ENCODE measurements at regions not wholly inside any gene's neighbourhood (a gene's known extent, or its start where the extent isn't known, plus 50 kb on each side); places are given as distances from the start of the nearest gene placed in this dataset.

- Histone ChIP-seq H3K27ac (ENCODE audit: low read depth in 2 of 2, low read length in 2 of 2) (peak overlapping the region in 1 of 2 donors; percentile 56), H3K36me3 (ENCODE audit: control insufficient read depth in 2 of 3, insufficient read depth in 3 of 3, low read length in 3 of 3) (no peaks in the 10 kb centered on the region), H3K4me3 (ENCODE audit: low read length in 3 of 3) (no peak overlapping the region), H3K27me3 (ENCODE audit: control insufficient read depth, insufficient read depth, low read length) (no peaks in the 10 kb centered on the region), H3K9ac (ENCODE audit: low read length in 3 of 3) (no peak overlapping the region), H3K9me3 (ENCODE audit: control insufficient read depth in 2 of 3, insufficient read depth in 1 of 3, low read length in 3 of 3) (no peaks in the 10 kb centered on the region), H3K4me1 (ENCODE audit: control insufficient read depth in 2 of 3, insufficient read depth in 2 of 3, low read depth in 1 of 3, low read length in 3 of 3) (peaks cover 0 to 5% (median 3%) of the 10 kb centered on the region in 3 donors)
- peak in 2 of 5 donors; percentile 38 to 72 for DNase-seq
- intact Hi-C loops (cut with DNase I), result no loop called here
- no peak for TF ChIP-seq CTCF (IDR thresholded peaks at IDR 0.05; ENCODE audit: borderline replicate concordance, extremely low read depth, insufficient read depth)
- FAIRE-seq, result no peak
Measured at GRCh38 chr3:124395584-124396338, 334.5 kb upstream of the UMPS start.

- Histone ChIP-seq H3K9ac (ENCODE audit: low read length in 3 of 3) (no peak overlapping the region), H3K4me1 (ENCODE audit: control insufficient read depth in 2 of 3, insufficient read depth in 2 of 3, low read depth in 1 of 3, low read length in 3 of 3) (peaks cover 0 to 5% (median 3%) of the 10 kb centered on the region in 3 donors), H3K27ac (ENCODE audit: low read depth in 2 of 2, low read length in 2 of 2) (no peak overlapping the region), H3K36me3 (ENCODE audit: control insufficient read depth in 2 of 3, insufficient read depth in 3 of 3, low read length in 3 of 3) (no peaks in the 10 kb centered on the region), H3K27me3 (ENCODE audit: control insufficient read depth, insufficient read depth, low read length) (no peaks in the 10 kb centered on the region), H3K9me3 (ENCODE audit: control insufficient read depth in 2 of 3, insufficient read depth in 1 of 3, low read length in 3 of 3) (no peaks in the 10 kb centered on the region), H3K4me3 (ENCODE audit: low read length in 3 of 3) (no peak overlapping the region)
- DNase-seq, result no peak
- TF ChIP-seq CTCF (IDR thresholded peaks at IDR 0.05; ENCODE audit: borderline replicate concordance, extremely low read depth, insufficient read depth), result no peak
- intact Hi-C loops (cut with DNase I), result no loop called here
- no peak for FAIRE-seq
Measured at GRCh38 chr3:124396339-124396950, 333.8 kb upstream of the UMPS start.

GRCh38 chr3:124397088-124397487, 333.2 kb upstream of the UMPS start:
- FAIRE-seq, result no peak

More at GRCh38 chr3:124397088-124397487, 333.2 kb upstream of the UMPS start:
- intact Hi-C loops (cut with DNase I), result no loop called here
- peaks cover 0 to 5% (median 3%) of the 10 kb centered on the region in 3 donors for H3K4me1 ChIP-seq (ENCODE audit: control insufficient read depth in 2 of 3, insufficient read depth in 2 of 3, low read depth in 1 of 3, low read length in 3 of 3)
- H3K4me3 ChIP-seq (ENCODE audit: low read length in 3 of 3), result no peak overlapping the region
- H3K9ac ChIP-seq (ENCODE audit: low read length in 3 of 3), result no peak overlapping the region
- no peaks in the 10 kb centered on the region for H3K27me3 ChIP-seq (ENCODE audit: control insufficient read depth, insufficient read depth, low read length)
- H3K27ac ChIP-seq (ENCODE audit: low read depth in 2 of 2, low read length in 2 of 2), result no peak overlapping the region
- no peaks in the 10 kb centered on the region for H3K9me3 ChIP-seq (ENCODE audit: control insufficient read depth in 2 of 3, insufficient read depth in 1 of 3, low read length in 3 of 3)
- TF ChIP-seq CTCF (IDR thresholded peaks at IDR 0.05; ENCODE audit: borderline replicate concordance, extremely low read depth, insufficient read depth), result no peak
- DNase-seq, result no peak
- no peaks in the 10 kb centered on the region for H3K36me3 ChIP-seq (ENCODE audit: control insufficient read depth in 2 of 3, insufficient read depth in 3 of 3, low read length in 3 of 3)
